SU-DHL-6 (cell line): ENCODE measurements at regions not wholly inside any gene's neighbourhood (a gene's known extent, or its start where the extent isn't known, plus 50 kb on each side); places are given as distances from the start of the nearest gene placed in this dataset.

Source experiments
- CTCF ChIP-seq: fragments of 200-600 bp; sonication (generic); IDR thresholded peaks from one replicate; pipeline ENCODE4 v1.5.1; 2017; ENCODE audit warnings: antibody characterized with exemption, mild to moderate bottlenecking, low read length, moderate library complexity; ENCODE audit not compliant: insufficient read depth, poor library complexity, severe bottlenecking
- EZH2phosphoT487 ChIP-seq: fragments of 200-600 bp; sonication (generic), shearing (Covaris generic); conservative IDR thresholded peaks from 2 replicates; pipeline ENCODE4 v1.6.1; 2018; ENCODE audit warnings: mild to moderate bottlenecking, antibody characterized with exemption, low read length, moderate library complexity, mixed read lengths

DNA sequence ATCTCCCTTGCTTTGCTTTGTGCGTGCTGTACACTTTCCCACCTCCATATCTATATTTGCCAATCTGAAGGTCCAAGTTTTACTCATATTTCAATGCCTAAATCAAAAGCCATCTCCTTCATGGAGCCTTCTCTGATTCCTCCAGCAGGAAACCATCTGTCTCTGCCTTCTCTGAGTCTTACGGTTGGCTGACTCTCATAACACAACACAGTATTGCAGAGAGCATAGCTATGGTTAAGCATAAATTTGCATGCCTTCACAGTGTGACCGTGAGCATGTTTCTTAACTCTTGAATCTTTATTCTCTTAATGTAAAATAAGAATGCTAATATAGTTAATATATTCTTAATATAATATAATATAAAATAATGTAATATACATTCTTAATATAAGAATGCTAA is 136.8 kb upstream of the PPP2R2B start:
- TF ChIP-seq CTCF (no peak), EZH2phosphoT487 (no peak)
